GM21723 (cell line): ENCODE measurements at regions not wholly inside any gene's neighbourhood (a gene's known extent, or its start where the extent isn't known, plus 50 kb on each side); places are given as distances from the start of the nearest gene placed in this dataset.

Experiments
- ATAC-seq: cut with Tn5 transposase; IDR thresholded peaks from one replicate; pipeline ENCODE4 v1.9.1; 2021; ENCODE audit warnings: mild to moderate bottlenecking, moderate library complexity; ENCODE audit not compliant: unreplicated experiment

GRCh38 chr6:102562713-102563112, 1169.2 kb downstream of the GRIK2 start:
- ATAC-seq: no peak

GRCh38 chr6:102553214-102553613, 1159.7 kb downstream of the GRIK2 start:
- ATAC-seq: no peak

GRCh38 chr6:102549221-102549874, 1155.8 kb downstream of the GRIK2 start:
- no peak for ATAC-seq

GRCh38 chr6:102525336-102525735, 1131.8 kb downstream of the GRIK2 start:
- ATAC-seq: no peak

GRCh38 chr6:102520966-102521365, 1127.5 kb downstream of the GRIK2 start:
- no peak for ATAC-seq

GRCh38 chr6:102517506-102517905, 1124.0 kb downstream of the GRIK2 start:
- no peak for ATAC-seq

- no peak for ATAC-seq
Observed at GRCh38 chr6:102501615-102502014, 1108.1 kb downstream of the GRIK2 start.

GRCh38 chr6:102494808-102495207, 1101.3 kb downstream of the GRIK2 start:
- no peak for ATAC-seq

- no peak for ATAC-seq
Observed at GRCh38 chr6:102493485-102493884, 1100.0 kb downstream of the GRIK2 start.

GRCh38 chr6:102488729-102489128, 1095.2 kb downstream of the GRIK2 start:
- ATAC-seq: no peak

- no peak for ATAC-seq
Observed at GRCh38 chr6:102485480-102485879, 1092.0 kb downstream of the GRIK2 start.

- no peak for ATAC-seq
Observed at GRCh38 chr6:102474041-102474807, 1080.7 kb downstream of the GRIK2 start.

GRCh38 chr6:102458990-102459389, 1065.5 kb downstream of the GRIK2 start:
- ATAC-seq: no peak

- no peak for ATAC-seq
Observed at GRCh38 chr6:102438171-102438570, 1044.7 kb downstream of the GRIK2 start.

- no peak for ATAC-seq
Observed at GRCh38 chr6:102417368-102417998, 1024.0 kb downstream of the GRIK2 start.

- no peak for ATAC-seq
Observed at GRCh38 chr6:102415891-102416290, 1022.4 kb downstream of the GRIK2 start.

- ATAC-seq: no peak
Observed at GRCh38 chr6:102411796-102412195, 1018.3 kb downstream of the GRIK2 start.

- no peak for ATAC-seq
Observed at GRCh38 chr6:102407886-102408741, 1014.6 kb downstream of the GRIK2 start.

- no peak for ATAC-seq
Observed at GRCh38 chr6:102405860-102406259, 1012.4 kb downstream of the GRIK2 start.

- no peak for ATAC-seq
Observed at GRCh38 chr6:102402635-102403329, 1009.3 kb downstream of the GRIK2 start.
